ENCODE measurements at regions not wholly inside any gene's neighbourhood (a gene's known extent, or its start where the extent isn't known, plus 50 kb on each side); places are given as distances from the start of the nearest gene placed in this dataset.

DNA sequence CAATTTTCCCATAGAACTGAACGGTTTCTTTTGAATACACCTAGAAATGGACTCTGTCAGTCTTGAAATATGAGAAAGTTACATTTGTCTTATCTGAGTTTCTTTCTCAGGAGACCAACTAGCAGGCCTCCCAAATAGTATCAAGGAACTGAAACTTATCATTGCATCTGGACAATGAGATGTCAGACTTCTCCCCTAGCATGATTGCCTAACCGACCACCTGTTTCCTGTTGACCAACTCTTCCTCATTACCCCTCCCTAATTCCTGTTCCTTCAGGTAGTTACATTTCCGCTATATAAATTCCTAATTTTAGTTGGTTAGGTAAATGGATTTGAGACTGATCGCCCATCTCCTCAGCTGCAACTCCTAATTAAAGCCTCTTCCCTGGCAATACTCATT, 1587.3 kb downstream of the NCAM2 start:
- no peak for TF ChIP-seq POLR2A (IDR thresholded peaks at IDR 0.05)
- TF ChIP-seq, protein P1, sequence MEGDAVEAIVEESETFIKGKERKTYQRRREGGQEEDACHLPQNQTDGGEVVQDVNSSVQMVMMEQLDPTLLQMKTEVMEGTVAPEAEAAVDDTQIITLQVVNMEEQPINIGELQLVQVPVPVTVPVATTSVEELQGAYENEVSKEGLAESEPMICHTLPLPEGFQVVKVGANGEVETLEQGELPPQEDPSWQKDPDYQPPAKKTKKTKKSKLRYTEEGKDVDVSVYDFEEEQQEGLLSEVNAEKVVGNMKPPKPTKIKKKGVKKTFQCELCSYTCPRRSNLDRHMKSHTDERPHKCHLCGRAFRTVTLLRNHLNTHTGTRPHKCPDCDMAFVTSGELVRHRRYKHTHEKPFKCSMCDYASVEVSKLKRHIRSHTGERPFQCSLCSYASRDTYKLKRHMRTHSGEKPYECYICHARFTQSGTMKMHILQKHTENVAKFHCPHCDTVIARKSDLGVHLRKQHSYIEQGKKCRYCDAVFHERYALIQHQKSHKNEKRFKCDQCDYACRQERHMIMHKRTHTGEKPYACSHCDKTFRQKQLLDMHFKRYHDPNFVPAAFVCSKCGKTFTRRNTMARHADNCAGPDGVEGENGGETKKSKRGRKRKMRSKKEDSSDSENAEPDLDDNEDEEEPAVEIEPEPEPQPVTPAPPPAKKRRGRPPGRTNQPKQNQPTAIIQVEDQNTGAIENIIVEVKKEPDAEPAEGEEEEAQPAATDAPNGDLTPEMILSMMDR (IDR thresholded peaks at IDR 0.05), result no peak

Measured in uterus (tissue), 2 donors.